ENCODE measurements at regions not wholly inside any gene's neighbourhood (a gene's known extent, or its start where the extent isn't known, plus 50 kb on each side); places are given as distances from the start of the nearest gene placed in this dataset.

- no peak for DNase-seq
Observed at GRCh38 chr10:124346831-124347230, 71.9 kb downstream of the OAT start.

- no peak for DNase-seq
Observed at GRCh38 chr10:124345521-124345920, 73.2 kb downstream of the OAT start.

- DNase-seq = no peak
Observed at GRCh38 chr10:124344931-124345330, 73.8 kb downstream of the OAT start.

GRCh38 chr10:124344266-124344590 lies 74.5 kb downstream of the OAT start:
- DNase-seq = no peak

- no peak for DNase-seq
Observed at GRCh38 chr10:124343351-124344265, 75.1 kb downstream of the OAT start.

GRCh38 chr10:124342821-124343170 lies 75.9 kb downstream of the OAT start:
- DNase-seq = no peak

GRCh38 chr10:124342136-124342820 lies 76.4 kb downstream of the OAT start:
- no peak for DNase-seq

- no peak for DNase-seq
Observed at GRCh38 chr10:124341768-124342135, 77.0 kb downstream of the OAT start.

GRCh38 chr10:124340033-124340760 lies 78.5 kb downstream of the OAT start:
- no peak for DNase-seq

- no peak for DNase-seq
Observed at GRCh38 chr10:124339119-124340032, 79.3 kb downstream of the OAT start.

- DNase-seq = peak; percentile 18
Observed at GRCh38 chr10:124338276-124338925, 80.3 kb downstream of the OAT start.

GRCh38 chr10:124336186-124336585 lies 82.5 kb downstream of the OAT start:
- no peak for DNase-seq

GRCh38 chr10:124333931-124334330 lies 84.8 kb downstream of the OAT start:
- no peak for DNase-seq

- DNase-seq = no peak
Observed at GRCh38 chr10:124332426-124332825, 86.3 kb downstream of the OAT start.

GRCh38 chr10:124329941-124330340 lies 88.8 kb downstream of the OAT start:
- no peak for DNase-seq

- DNase-seq = no peak
Observed at GRCh38 chr10:124329362-124329761, 89.4 kb downstream of the OAT start.

- DNase-seq = no peak
Observed at GRCh38 chr10:124328477-124329220, 90.1 kb downstream of the OAT start.

- no peak for DNase-seq
Observed at GRCh38 chr10:124325998-124326636, 92.6 kb downstream of the OAT start.

- DNase-seq = no peak
Observed at GRCh38 chr10:124325633-124325914, 93.1 kb downstream of the OAT start.

- DNase-seq = no peak
Observed at GRCh38 chr10:124324856-124325632, 93.7 kb downstream of the OAT start.
